WTC11 (cell line): ENCODE measurements at regions not wholly inside any gene's neighbourhood (a gene's known extent, or its start where the extent isn't known, plus 50 kb on each side); places are given as distances from the start of the nearest gene placed in this dataset.

Experiments used
- ATAC-seq: fragments of 200-7000 bp; cut with Tn5 transposase; 2 replicates; pipeline ENCODE4 v1.10.0; 2021; ENCODE audit warnings: mild to moderate bottlenecking, moderate library complexity
- CTCF ChIA-PET: fragments of 300-600 bp; sonication (Branson Sonifier 250); formaldehyde crosslinking; loops from one replicate; lab custom pipeline; 2021; ENCODE audit warnings: antibody characterized with exemption; lab: Charles Lee
- POLR2A ChIA-PET: fragments of 350-600 bp; sonication (Branson Sonifier 250); formaldehyde crosslinking; loops from one replicate; lab custom pipeline; 2021; ENCODE audit warnings: antibody characterized with exemption; lab: Charles Lee
- DNase-seq: peaks from one replicate; pipeline ENCODE4 v3.0.0; 2021; ENCODE audit warnings: low spot score
- H3K27ac Mint-ChIP-seq: 2 replicates; pipeline ENCODE4 v1.8.0; 2021; ENCODE audit warnings: mixed read lengths
- H3K27me3 Mint-ChIP-seq: 2 replicates; pipeline ENCODE4 v1.8.0; 2021; ENCODE audit warnings: low read depth, mild to moderate bottlenecking, moderate library complexity, mixed read lengths
- H3K36me3 Mint-ChIP-seq: 2 replicates; pipeline ENCODE4 v1.8.0; 2021; ENCODE audit warnings: mixed read lengths
- H3K4me1 Mint-ChIP-seq: 2 replicates; pipeline ENCODE4 v1.8.0; 2022; ENCODE audit warnings: mixed read lengths
- H3K4me3 Mint-ChIP-seq: 2 replicates; pipeline ENCODE4 v1.8.0; 2021; ENCODE audit warnings: mild to moderate bottlenecking, moderate library complexity, mixed read lengths
- H3K9me3 Mint-ChIP-seq: 2 replicates; pipeline ENCODE4 v1.8.0; 2021; ENCODE audit warnings: mixed read lengths
- AR ChIP-seq: fragments of 250-450 bp; sonication (Bioruptor Pico); IDR thresholded peaks from 2 replicates; pipeline ENCODE4 v1.9.0; 2021; ENCODE audit warnings: mild to moderate bottlenecking
- FOXJ3 ChIP-seq: sonication (generic); formaldehyde crosslinking; IDR thresholded peaks from 2 replicates; pipeline ENCODE4 v1.9.0; 2021; ENCODE audit warnings: missing genetic modification reagents, mild to moderate bottlenecking, borderline replicate concordance
- FOXK1 ChIP-seq: sonication (generic); formaldehyde crosslinking; IDR thresholded peaks from 2 replicates; pipeline ENCODE4 v1.8.0; 2022; ENCODE audit warnings: mild to moderate bottlenecking, moderate library complexity, missing genetic modification reagents
- FOXP1 ChIP-seq: sonication (generic); formaldehyde crosslinking; IDR thresholded peaks from 2 replicates; pipeline ENCODE4 v1.8.0; 2022; ENCODE audit warnings: missing genetic modification reagents, mild to moderate bottlenecking, moderate library complexity, borderline replicate concordance
- GABPB1 ChIP-seq: sonication (generic); formaldehyde crosslinking; IDR thresholded peaks from 2 replicates; pipeline ENCODE4 v1.8.1; 2023; ENCODE audit warnings: mild to moderate bottlenecking, missing genetic modification reagents
- PRRX2 ChIP-seq: fragments of 250-450 bp; sonication (Bioruptor Pico); IDR thresholded peaks from 2 replicates; pipeline ENCODE4 v1.8.0; 2021; ENCODE audit warnings: mild to moderate bottlenecking
- SMAD3 ChIP-seq: sonication (generic); formaldehyde crosslinking; IDR thresholded peaks from 2 replicates; pipeline ENCODE4 v1.8.0; 2022; ENCODE audit warnings: missing genetic modification reagents, mild to moderate bottlenecking, borderline replicate concordance
- SP1 ChIP-seq: sonication (generic); formaldehyde crosslinking; conservative IDR thresholded peaks from 2 replicates; pipeline ENCODE4 v1.8.1; 2022; ENCODE audit warnings: missing genetic modification reagents
- ZMAT4 ChIP-seq: fragments of 250-450 bp; sonication (Bioruptor Pico); IDR thresholded peaks from 2 replicates; pipeline ENCODE4 v1.9.0; 2021; ENCODE audit warnings: mild to moderate bottlenecking
- ZNF138 ChIP-seq: sonication (generic); formaldehyde crosslinking; conservative IDR thresholded peaks from 2 replicates; pipeline ENCODE4 v1.8.1; 2022; ENCODE audit warnings: mild to moderate bottlenecking, moderate library complexity, missing genetic modification reagents
- ZNF232 ChIP-seq: sonication (generic); formaldehyde crosslinking; IDR thresholded peaks from 2 replicates; pipeline ENCODE4 v1.8.0; 2022; ENCODE audit warnings: mild to moderate bottlenecking, missing genetic modification reagents
- ZNF512 ChIP-seq: sonication (generic); formaldehyde crosslinking; IDR thresholded peaks from 2 replicates; pipeline ENCODE4 v1.8.1; 2022; ENCODE audit warnings: missing genetic modification reagents, borderline replicate concordance
- TF ChIP-seq, protein P1 (sequence below): sonication (generic); formaldehyde crosslinking; IDR thresholded peaks from 2 replicates; pipeline ENCODE4 v1.8.0; 2022; ENCODE audit warnings: mild to moderate bottlenecking, missing genetic modification reagents
- TF ChIP-seq, protein P2 (sequence below): sonication (generic); formaldehyde crosslinking; IDR thresholded peaks from 2 replicates; pipeline ENCODE4 v1.8.0; 2022; ENCODE audit warnings: mild to moderate bottlenecking, missing genetic modification reagents
- TF ChIP-seq, protein P3 (sequence below): sonication (generic); formaldehyde crosslinking; IDR thresholded peaks from 2 replicates; pipeline ENCODE4 v1.8.1; 2023; ENCODE audit warnings: mild to moderate bottlenecking, moderate library complexity, missing genetic modification reagents

DNA sequence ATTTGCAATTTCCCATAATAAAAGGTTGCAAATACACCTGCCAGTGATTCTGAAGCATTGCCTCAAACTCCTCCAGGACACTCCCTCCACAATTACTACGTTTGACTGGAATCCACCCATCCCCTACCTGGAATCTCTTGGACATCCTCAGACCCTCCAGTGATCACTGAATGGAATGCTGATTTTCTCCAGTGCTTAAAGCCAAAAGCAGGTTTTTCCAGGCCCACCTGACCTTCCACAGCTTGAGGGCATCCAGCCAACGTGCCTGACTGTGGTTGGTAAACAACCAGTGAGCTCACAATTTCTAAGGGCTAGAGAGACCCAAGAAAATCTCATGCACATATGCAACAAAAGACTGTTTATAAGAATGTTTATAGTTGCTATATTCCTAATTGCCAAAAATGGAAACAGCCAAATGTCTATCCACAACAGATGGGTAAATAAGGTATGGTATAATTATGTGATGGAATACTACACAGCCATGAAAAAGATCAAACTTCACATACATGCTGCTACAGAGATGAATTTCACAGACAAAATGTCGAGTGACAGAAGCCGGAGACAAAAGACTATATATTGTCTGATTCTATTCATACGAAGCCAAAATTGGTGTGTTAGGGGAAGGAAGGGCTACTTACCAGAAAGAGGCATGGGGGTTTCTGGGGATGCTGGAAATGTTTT lies 147.1 kb upstream of the RREB1 start (continued):
- no peak for TF ChIP-seq ZMAT4 (CRISPR knock-in tag)
- TF ChIP-seq AR (CRISPR knock-in tag): no peak
- TF ChIP-seq, protein P1, sequence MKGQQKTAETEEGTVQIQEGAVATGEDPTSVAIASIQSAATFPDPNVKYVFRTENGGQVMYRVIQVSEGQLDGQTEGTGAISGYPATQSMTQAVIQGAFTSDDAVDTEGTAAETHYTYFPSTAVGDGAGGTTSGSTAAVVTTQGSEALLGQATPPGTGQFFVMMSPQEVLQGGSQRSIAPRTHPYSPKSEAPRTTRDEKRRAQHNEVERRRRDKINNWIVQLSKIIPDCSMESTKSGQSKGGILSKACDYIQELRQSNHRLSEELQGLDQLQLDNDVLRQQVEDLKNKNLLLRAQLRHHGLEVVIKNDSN: no peak
- TF ChIP-seq GABPB1 (CRISPR knock-in tag): no peak
- TF ChIP-seq FOXK1 (CRISPR knock-in tag): no peak
- no peak for TF ChIP-seq ZNF232 (CRISPR knock-in tag)
- TF ChIP-seq ZNF138 (CRISPR knock-in tag): no peak

GRCh38 chr6:6962086-6962485 lies 145.7 kb upstream of the RREB1 start:
- ATAC-seq (no peak), DNase-seq (no peak)
- Mint-ChIP-seq H3K27ac (no peak overlapping the region), H3K36me3 (peaks cover 4% of the 10 kb centered on the region), H3K4me1 (no peaks in the 10 kb centered on the region), H3K4me3 (no peak overlapping the region), H3K27me3 (no peaks in the 10 kb centered on the region), H3K9me3 (peaks cover 6% of the 10 kb centered on the region)
- ChIA-PET CTCF (no interaction called here), POLR2A (no interaction called here)
- TF ChIP-seq PRRX2 (no peak), FOXP1 (CRISPR knock-in tag) (no peak), ZNF512 (CRISPR knock-in tag) (no peak), SMAD3 (no peak), ZNF138 (CRISPR knock-in tag) (no peak), ZMAT4 (CRISPR knock-in tag) (no peak), ZNF232 (CRISPR knock-in tag) (no peak), FOXJ3 (no peak), SP1 (CRISPR knock-in tag) (no peak)
- TF ChIP-seq, protein P2, sequence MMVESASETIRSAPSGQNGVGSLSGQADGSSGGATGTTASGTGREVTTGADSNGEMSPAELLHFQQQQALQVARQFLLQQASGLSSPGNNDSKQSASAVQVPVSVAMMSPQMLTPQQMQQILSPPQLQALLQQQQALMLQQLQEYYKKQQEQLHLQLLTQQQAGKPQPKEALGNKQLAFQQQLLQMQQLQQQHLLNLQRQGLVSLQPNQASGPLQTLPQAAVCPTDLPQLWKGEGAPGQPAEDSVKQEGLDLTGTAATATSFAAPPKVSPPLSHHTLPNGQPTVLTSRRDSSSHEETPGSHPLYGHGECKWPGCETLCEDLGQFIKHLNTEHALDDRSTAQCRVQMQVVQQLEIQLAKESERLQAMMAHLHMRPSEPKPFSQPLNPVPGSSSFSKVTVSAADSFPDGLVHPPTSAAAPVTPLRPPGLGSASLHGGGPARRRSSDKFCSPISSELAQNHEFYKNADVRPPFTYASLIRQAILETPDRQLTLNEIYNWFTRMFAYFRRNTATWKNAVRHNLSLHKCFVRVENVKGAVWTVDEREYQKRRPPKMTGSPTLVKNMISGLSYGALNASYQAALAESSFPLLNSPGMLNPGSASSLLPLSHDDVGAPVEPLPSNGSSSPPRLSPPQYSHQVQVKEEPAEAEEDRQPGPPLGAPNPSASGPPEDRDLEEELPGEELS (CRISPR knock-in tag): no peak
- TF ChIP-seq, protein P3, sequence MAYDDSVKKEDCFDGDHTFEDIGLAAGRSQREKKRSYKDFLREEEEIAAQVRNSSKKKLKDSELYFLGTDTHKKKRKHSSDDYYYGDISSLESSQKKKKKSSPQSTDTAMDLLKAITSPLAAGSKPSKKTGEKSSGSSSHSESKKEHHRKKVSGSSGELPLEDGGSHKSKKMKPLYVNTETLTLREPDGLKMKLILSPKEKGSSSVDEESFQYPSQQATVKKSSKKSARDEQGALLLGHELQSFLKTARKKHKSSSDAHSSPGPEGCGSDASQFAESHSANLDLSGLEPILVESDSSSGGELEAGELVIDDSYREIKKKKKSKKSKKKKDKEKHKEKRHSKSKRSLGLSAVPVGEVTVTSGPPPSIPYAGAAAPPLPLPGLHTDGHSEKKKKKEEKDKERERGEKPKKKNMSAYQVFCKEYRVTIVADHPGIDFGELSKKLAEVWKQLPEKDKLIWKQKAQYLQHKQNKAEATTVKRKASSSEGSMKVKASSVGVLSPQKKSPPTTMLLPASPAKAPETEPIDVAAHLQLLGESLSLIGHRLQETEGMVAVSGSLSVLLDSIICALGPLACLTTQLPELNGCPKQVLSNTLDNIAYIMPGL: no peak
